ACC112 (cell line): ENCODE measurements at regions not wholly inside any gene's neighbourhood (a gene's known extent, or its start where the extent isn't known, plus 50 kb on each side); places are given as distances from the start of the nearest gene placed in this dataset.
"Not testable (repeated sequence)": the region's sequence is repeated elsewhere in the genome, so short reads cannot be mapped to it uniquely, and the experiment has no call there.

Source experiments
- H2AFZ ChIP-seq: fragments of 200-600 bp; sonication (generic); one replicate; pipeline ENCODE4 v1.6.0; 2017; ENCODE audit warnings: antibody characterized with exemption, low read length; ENCODE audit not compliant: unreplicated experiment
- H3K27ac ChIP-seq: fragments of 200-600 bp; sonication (generic); 2 replicates; pipeline ENCODE4 v1.5.1; 2014; ENCODE audit warnings: low read depth, mild to moderate bottlenecking, antibody characterized with exemption, low read length, moderate library complexity
- H3K27me3 ChIP-seq: fragments of 200-600 bp; sonication (generic); 2 replicates; pipeline ENCODE4 v1.6.1; 2014; ENCODE audit warnings: mild to moderate bottlenecking, antibody characterized with exemption, low read length, moderate library complexity, mixed read lengths; ENCODE audit not compliant: insufficient read depth
- H3K36me3 ChIP-seq: fragments of 200-600 bp; sonication (generic); 2 replicates; pipeline ENCODE4 v1.6.1; 2016; ENCODE audit warnings: mild to moderate bottlenecking, antibody characterized with exemption, low read length, moderate library complexity, mixed read lengths; ENCODE audit not compliant: insufficient read depth
- H3K4me1 ChIP-seq: fragments of 200-600 bp; sonication (generic); one replicate; pipeline ENCODE4 v1.6.1; 2016; ENCODE audit warnings: low read length, mixed read lengths; ENCODE audit not compliant: insufficient read depth, unreplicated experiment, control insufficient read depth
- H3K4me3 ChIP-seq: fragments of 200-600 bp; sonication (generic); 2 replicates; pipeline ENCODE4 v1.5.1; 2014; ENCODE audit warnings: mild to moderate bottlenecking, low read depth, low read length
- H3K79me2 ChIP-seq: fragments of 200-600 bp; sonication (generic); one replicate; pipeline ENCODE4 v1.6.0; 2016; ENCODE audit warnings: low read length; ENCODE audit not compliant: control insufficient read depth, unreplicated experiment, insufficient read depth

- Histone ChIP-seq H3K79me2 (no peaks in the 10 kb centered on the region), H3K4me1 (peaks cover 35% of the 10 kb centered on the region), H2AFZ (peak overlapping the region; percentile 69), H3K36me3 (no peaks in the 10 kb centered on the region), H3K27ac (peak overlapping the region; percentile 40; the same call in 1 of the 2 replicates), H3K27me3 (no peaks in the 10 kb centered on the region), H3K4me3 (no peak overlapping the region)
Measured at GRCh38 chr18:76618721-76619120, 123.7 kb upstream of the ZNF516 start.

GRCh38 chr18:76616373-76616772 is 121.3 kb upstream of the ZNF516 start:
- no peak overlapping the region for H3K4me3 ChIP-seq
- H3K27ac ChIP-seq, result no peak overlapping the region
- no peaks in the 10 kb centered on the region for H3K27me3 ChIP-seq
- H3K4me1 ChIP-seq, result peaks cover 26% of the 10 kb centered on the region
- no peak overlapping the region for H2AFZ ChIP-seq
- H3K36me3 ChIP-seq, result no peaks in the 10 kb centered on the region
- H3K79me2 ChIP-seq, result no peaks in the 10 kb centered on the region

GRCh38 chr18:76615065-76615733 is 120.2 kb upstream of the ZNF516 start:
- peaks cover 20% of the 10 kb centered on the region for H3K4me1 ChIP-seq
- no peak overlapping the region for H2AFZ ChIP-seq
- no peak overlapping the region for H3K4me3 ChIP-seq
- no peaks in the 10 kb centered on the region for H3K27me3 ChIP-seq
- H3K79me2 ChIP-seq, result no peaks in the 10 kb centered on the region
- no peak overlapping the region for H3K27ac ChIP-seq
- H3K36me3 ChIP-seq, result no peaks in the 10 kb centered on the region

GRCh38 chr18:76613755-76614120 is 118.7 kb upstream of the ZNF516 start:
- H3K36me3 ChIP-seq, result no peaks in the 10 kb centered on the region
- no peak overlapping the region for H3K27ac ChIP-seq
- H3K27me3 ChIP-seq, result no peaks in the 10 kb centered on the region
- H3K79me2 ChIP-seq, result no peaks in the 10 kb centered on the region
- H3K4me3 ChIP-seq, result no peak overlapping the region
- H3K4me1 ChIP-seq, result peaks cover 7% of the 10 kb centered on the region
- H2AFZ ChIP-seq, result no peak overlapping the region

GRCh38 chr18:76613053-76613754 is 118.2 kb upstream of the ZNF516 start:
- no peaks in the 10 kb centered on the region for H3K36me3 ChIP-seq
- H3K27ac ChIP-seq, result no peak overlapping the region
- H3K79me2 ChIP-seq, result no peaks in the 10 kb centered on the region
- H3K4me1 ChIP-seq, result peaks cover 4% of the 10 kb centered on the region
- H2AFZ ChIP-seq, result no peak overlapping the region
- H3K27me3 ChIP-seq, result no peaks in the 10 kb centered on the region
- no peak overlapping the region for H3K4me3 ChIP-seq

- not testable (repeated sequence) for H3K4me3 ChIP-seq, H3K79me2 ChIP-seq, H3K4me1 ChIP-seq, H3K27me3 ChIP-seq, H3K27ac ChIP-seq, H3K36me3 ChIP-seq, H2AFZ ChIP-seq
Measured at GRCh38 chr18:76611750-76612045, 116.7 kb upstream of the ZNF516 start.

GRCh38 chr18:76610933-76611749 is 116.1 kb upstream of the ZNF516 start:
- peaks cover 4% of the 10 kb centered on the region for H3K4me1 ChIP-seq
- no peaks in the 10 kb centered on the region for H3K27me3 ChIP-seq
- peak overlapping the region; percentile 54 for H2AFZ ChIP-seq
- H3K27ac ChIP-seq, result peak overlapping the region; percentile 25; the same call in 1 of the 2 replicates
- no peaks in the 10 kb centered on the region for H3K79me2 ChIP-seq
- no peaks in the 10 kb centered on the region for H3K36me3 ChIP-seq
- H3K4me3 ChIP-seq, result peak overlapping the region; percentile 64

- Histone ChIP-seq H2AFZ (no peak overlapping the region), H3K36me3 (no peaks in the 10 kb centered on the region), H3K27me3 (no peaks in the 10 kb centered on the region), H3K4me1 (peaks cover 7% of the 10 kb centered on the region), H3K4me3 (0 out of 2 replicates have a peak overlapping the region, but pooled peaks have one; percentile 64), H3K79me2 (no peaks in the 10 kb centered on the region), H3K27ac (no peak overlapping the region)
Measured at GRCh38 chr18:76610012-76610411, 115.0 kb upstream of the ZNF516 start.

- no peaks in the 10 kb centered on the region for H3K27me3 ChIP-seq
- no peaks in the 10 kb centered on the region for H3K36me3 ChIP-seq
- H3K27ac ChIP-seq, result no peak overlapping the region
- H2AFZ ChIP-seq, result no peak overlapping the region
- no peak overlapping the region for H3K4me3 ChIP-seq
- H3K4me1 ChIP-seq, result peaks cover 9% of the 10 kb centered on the region
- no peaks in the 10 kb centered on the region for H3K79me2 ChIP-seq
Measured at GRCh38 chr18:76605341-76605929, 110.4 kb upstream of the ZNF516 start.

- no peaks in the 10 kb centered on the region for H3K36me3 ChIP-seq
- no peaks in the 10 kb centered on the region for H3K79me2 ChIP-seq
- no peaks in the 10 kb centered on the region for H3K27me3 ChIP-seq
- no peak overlapping the region for H2AFZ ChIP-seq
- peaks cover 7% of the 10 kb centered on the region for H3K4me1 ChIP-seq
- H3K4me3 ChIP-seq, result no peak overlapping the region
- no peak overlapping the region for H3K27ac ChIP-seq
Measured at GRCh38 chr18:76604935-76605240, 109.8 kb upstream of the ZNF516 start.
